ENCODE measurements at regions not wholly inside any gene's neighbourhood (a gene's known extent, or its start where the extent isn't known, plus 50 kb on each side); places are given as distances from the start of the nearest gene placed in this dataset.

- DNase-seq: no peak
- peaks cover 0 to 3% (median under 1%) of the 10 kb centered on the region in 8 donors for H3K9me3 Mint-ChIP-seq
- ChIA-PET POLR2A (ENCODE audit: partially characterized antibody) (no interaction called here), CTCF (ENCODE audit: partially characterized antibody) (no interaction called here)
- Histone ChIP-seq H3K36me3 (ENCODE audit: insufficient read depth, low read length) (no peaks in the 10 kb centered on the region), H3K27me3 (ENCODE audit: insufficient read depth, low read length) (no peaks in the 10 kb centered on the region), H3K27ac (ENCODE audit: low read depth, low read length) (no peak overlapping the region), H3K4me1 (ENCODE audit: insufficient read depth, low read length) (no peaks in the 10 kb centered on the region), H3K9me3 (ENCODE audit: control insufficient read depth in 1 of 2, low read length in 2 of 2) (no peaks in the 10 kb centered on the region), H3K4me3 (ENCODE audit: low read length in 2 of 2) (no peak overlapping the region)
- no peaks in the 10 kb centered on the region for H3K4me1 Mint-ChIP-seq
- no peaks in the 10 kb centered on the region for H3K27me3 Mint-ChIP-seq
- no peaks in the 10 kb centered on the region for H3K36me3 Mint-ChIP-seq
- no peak overlapping the region for H3K27ac Mint-ChIP-seq
- H3K4me3 Mint-ChIP-seq: no peak overlapping the region
- intact Hi-C loops (cut with micrococcal nuclease): no loop called here
These were observed 72.2 kb upstream of the L3MBTL4 start for GRCh38 chr18:6486764-6487426.

GRCh38 chr18:6487968-6488367, 73.3 kb upstream of the L3MBTL4 start:
- H3K27me3 Mint-ChIP-seq: no peaks in the 10 kb centered on the region
- H3K9me3 Mint-ChIP-seq: peaks cover 0 to 3% (median under 1%) of the 10 kb centered on the region in 8 donors
- ChIA-PET POLR2A (ENCODE audit: partially characterized antibody) (no interaction called here), CTCF (ENCODE audit: partially characterized antibody) (no interaction called here)
- no peak overlapping the region for H3K4me3 Mint-ChIP-seq
- no peaks in the 10 kb centered on the region for H3K36me3 Mint-ChIP-seq
- no peak overlapping the region for H3K27ac Mint-ChIP-seq
- no peaks in the 10 kb centered on the region for H3K4me1 ChIP-seq (ENCODE audit: insufficient read depth, low read length)
- no peak overlapping the region for H3K27ac ChIP-seq (ENCODE audit: low read depth, low read length)
- no peak overlapping the region for H3K4me3 ChIP-seq (ENCODE audit: low read length in 2 of 2)
- no peaks in the 10 kb centered on the region for H3K4me1 Mint-ChIP-seq
- no peaks in the 10 kb centered on the region for H3K27me3 ChIP-seq (ENCODE audit: insufficient read depth, low read length)
- DNase-seq: no peak
- H3K9me3 ChIP-seq (ENCODE audit: control insufficient read depth in 1 of 2, low read length in 2 of 2): no peaks in the 10 kb centered on the region
- no peaks in the 10 kb centered on the region for H3K36me3 ChIP-seq (ENCODE audit: insufficient read depth, low read length)
- intact Hi-C loops (cut with micrococcal nuclease): no loop called here

- H3K36me3 Mint-ChIP-seq: no peaks in the 10 kb centered on the region
These were observed 74.2 kb upstream of the L3MBTL4 start for GRCh38 chr18:6488956-6489355.

GRCh38 chr18:6489977-6490376, 75.3 kb upstream of the L3MBTL4 start:
- no peaks in the 10 kb centered on the region for H3K27me3 ChIP-seq (ENCODE audit: insufficient read depth, low read length)
- H3K4me3 ChIP-seq (ENCODE audit: low read length in 2 of 2): no peak overlapping the region
- no peak for DNase-seq
- Mint-ChIP-seq H3K36me3 (no peaks in the 10 kb centered on the region), H3K4me1 (no peaks in the 10 kb centered on the region), H3K27me3 (no peaks in the 10 kb centered on the region), H3K4me3 (no peak overlapping the region), H3K27ac (no peak overlapping the region), H3K9me3 (peaks cover 0 to 3% (median 0%) of the 10 kb centered on the region in 8 donors)
- ChIA-PET POLR2A (ENCODE audit: partially characterized antibody) (no interaction called here), CTCF (ENCODE audit: partially characterized antibody) (no interaction called here)
- no peak overlapping the region for H3K27ac ChIP-seq (ENCODE audit: low read depth, low read length)
- intact Hi-C loops (cut with micrococcal nuclease): no loop called here
- H3K36me3 ChIP-seq (ENCODE audit: insufficient read depth, low read length): no peaks in the 10 kb centered on the region
- no peaks in the 10 kb centered on the region for H3K9me3 ChIP-seq (ENCODE audit: control insufficient read depth in 1 of 2, low read length in 2 of 2)
- no peaks in the 10 kb centered on the region for H3K4me1 ChIP-seq (ENCODE audit: insufficient read depth, low read length)

More at GRCh38 chr18:6488956-6489355, 74.2 kb upstream of the L3MBTL4 start:
- Mint-ChIP-seq H3K27ac (no peak overlapping the region), H3K4me3 (no peak overlapping the region), H3K4me1 (no peaks in the 10 kb centered on the region), H3K27me3 (no peaks in the 10 kb centered on the region), H3K9me3 (peaks cover 0 to 3% (median 0%) of the 10 kb centered on the region in 8 donors)
- H3K27ac ChIP-seq (ENCODE audit: low read depth, low read length): no peak overlapping the region
- ChIA-PET CTCF (ENCODE audit: partially characterized antibody) (no interaction called here), POLR2A (ENCODE audit: partially characterized antibody) (no interaction called here)
- no peak for DNase-seq
- H3K27me3 ChIP-seq (ENCODE audit: insufficient read depth, low read length): no peaks in the 10 kb centered on the region
- no peak overlapping the region for H3K4me3 ChIP-seq (ENCODE audit: low read length in 2 of 2)
- H3K9me3 ChIP-seq (ENCODE audit: control insufficient read depth in 1 of 2, low read length in 2 of 2): no peaks in the 10 kb centered on the region
- no peaks in the 10 kb centered on the region for H3K4me1 ChIP-seq (ENCODE audit: insufficient read depth, low read length)
- intact Hi-C loops (cut with micrococcal nuclease): no loop called here
- H3K36me3 ChIP-seq (ENCODE audit: insufficient read depth, low read length): no peaks in the 10 kb centered on the region

GRCh38 chr18:6493194-6493593, 78.5 kb upstream of the L3MBTL4 start:
- H3K27ac Mint-ChIP-seq: no peak overlapping the region
- CTCF ChIA-PET (ENCODE audit: partially characterized antibody): no interaction called here
- H3K9me3 Mint-ChIP-seq: peaks cover 0 to 3% (median 0%) of the 10 kb centered on the region in 8 donors
- H3K4me1 Mint-ChIP-seq: no peaks in the 10 kb centered on the region
- peaks cover 0 to 1% of the 10 kb centered on the region in 2 donors for H3K27me3 Mint-ChIP-seq
- no peaks in the 10 kb centered on the region for H3K4me1 ChIP-seq (ENCODE audit: insufficient read depth, low read length)
- H3K4me3 Mint-ChIP-seq: no peak overlapping the region
- intact Hi-C loops (cut with micrococcal nuclease): no loop called here
- H3K9me3 ChIP-seq (ENCODE audit: control insufficient read depth in 1 of 2, low read length in 2 of 2): no peaks in the 10 kb centered on the region
- no peaks in the 10 kb centered on the region for H3K36me3 Mint-ChIP-seq
- POLR2A ChIA-PET (ENCODE audit: partially characterized antibody): no interaction called here
- no peak overlapping the region for H3K27ac ChIP-seq (ENCODE audit: low read depth, low read length)
- no peaks in the 10 kb centered on the region for H3K27me3 ChIP-seq (ENCODE audit: insufficient read depth, low read length)
- H3K4me3 ChIP-seq (ENCODE audit: low read length in 2 of 2): no peak overlapping the region
- H3K36me3 ChIP-seq (ENCODE audit: insufficient read depth, low read length): no peaks in the 10 kb centered on the region
- DNase-seq: no peak

GRCh38 chr18:6495536-6495935, 80.8 kb upstream of the L3MBTL4 start:
- H3K9me3 Mint-ChIP-seq: peaks cover 0 to 3% (median under 1%) of the 10 kb centered on the region in 8 donors
- POLR2A ChIA-PET (ENCODE audit: partially characterized antibody): no interaction called here

GRCh38 chr18:6497543-6497942, 82.8 kb upstream of the L3MBTL4 start:
- Mint-ChIP-seq H3K4me1 (no peaks in the 10 kb centered on the region), H3K4me3 (no peak overlapping the region), H3K36me3 (no peaks in the 10 kb centered on the region), H3K9me3 (peaks cover 0 to 9% (median 3%) of the 10 kb centered on the region in 8 donors), H3K27me3 (peaks cover 0 to 1% of the 10 kb centered on the region in 2 donors), H3K27ac (no peak overlapping the region)
- Histone ChIP-seq H3K36me3 (ENCODE audit: insufficient read depth, low read length) (no peaks in the 10 kb centered on the region), H3K4me1 (ENCODE audit: insufficient read depth, low read length) (no peaks in the 10 kb centered on the region), H3K27ac (ENCODE audit: low read depth, low read length) (no peak overlapping the region), H3K27me3 (ENCODE audit: insufficient read depth, low read length) (no peaks in the 10 kb centered on the region), H3K9me3 (ENCODE audit: control insufficient read depth in 1 of 2, low read length in 2 of 2) (no peaks in the 10 kb centered on the region), H3K4me3 (ENCODE audit: low read length in 2 of 2) (no peak overlapping the region)
- intact Hi-C loops (cut with micrococcal nuclease): no loop called here
- POLR2A ChIA-PET (ENCODE audit: partially characterized antibody): no interaction called here
- CTCF ChIA-PET (ENCODE audit: partially characterized antibody): no interaction called here
- DNase-seq: no peak

More at GRCh38 chr18:6495536-6495935, 80.8 kb upstream of the L3MBTL4 start:
- Histone ChIP-seq H3K27me3 (ENCODE audit: insufficient read depth, low read length) (no peaks in the 10 kb centered on the region), H3K27ac (ENCODE audit: low read depth, low read length) (no peak overlapping the region), H3K4me3 (ENCODE audit: low read length in 2 of 2) (no peak overlapping the region), H3K9me3 (ENCODE audit: control insufficient read depth in 1 of 2, low read length in 2 of 2) (no peaks in the 10 kb centered on the region), H3K36me3 (ENCODE audit: insufficient read depth, low read length) (no peaks in the 10 kb centered on the region), H3K4me1 (ENCODE audit: insufficient read depth, low read length) (no peaks in the 10 kb centered on the region)
- Mint-ChIP-seq H3K4me1 (no peaks in the 10 kb centered on the region), H3K27ac (no peak overlapping the region), H3K4me3 (no peak overlapping the region), H3K36me3 (no peaks in the 10 kb centered on the region), H3K27me3 (peaks cover 0 to 1% of the 10 kb centered on the region in 2 donors)
- CTCF ChIA-PET (ENCODE audit: partially characterized antibody): no interaction called here
- DNase-seq: no peak
- intact Hi-C loops (cut with micrococcal nuclease): no loop called here
